ENCODE measurements at regions not wholly inside any gene's neighbourhood (a gene's known extent, or its start where the extent isn't known, plus 50 kb on each side); places are given as distances from the start of the nearest gene placed in this dataset.

DNA sequence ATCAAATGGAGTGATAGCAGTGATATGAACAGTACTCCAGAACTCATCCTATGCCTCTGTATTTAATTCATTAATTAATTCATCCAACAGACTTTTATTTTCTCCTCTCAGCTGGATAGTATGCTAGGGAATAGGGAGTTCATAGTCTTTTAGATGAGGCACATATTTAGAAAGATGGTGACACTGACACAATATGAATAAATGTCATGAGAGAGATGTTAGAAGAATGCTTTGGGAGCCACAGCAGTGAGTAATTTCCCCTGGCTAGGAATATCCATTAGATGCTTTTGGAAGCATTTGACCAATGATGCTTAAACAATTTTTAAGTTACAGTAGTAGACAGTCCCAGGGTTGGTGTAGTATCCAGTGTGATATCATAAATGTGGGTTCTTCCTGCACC, 428.7 kb upstream of the SGCD start:
- DNase-seq (ENCODE audit: extremely low read depth in 1 of 2, low read depth in 1 of 2) = no peak

DNA sequence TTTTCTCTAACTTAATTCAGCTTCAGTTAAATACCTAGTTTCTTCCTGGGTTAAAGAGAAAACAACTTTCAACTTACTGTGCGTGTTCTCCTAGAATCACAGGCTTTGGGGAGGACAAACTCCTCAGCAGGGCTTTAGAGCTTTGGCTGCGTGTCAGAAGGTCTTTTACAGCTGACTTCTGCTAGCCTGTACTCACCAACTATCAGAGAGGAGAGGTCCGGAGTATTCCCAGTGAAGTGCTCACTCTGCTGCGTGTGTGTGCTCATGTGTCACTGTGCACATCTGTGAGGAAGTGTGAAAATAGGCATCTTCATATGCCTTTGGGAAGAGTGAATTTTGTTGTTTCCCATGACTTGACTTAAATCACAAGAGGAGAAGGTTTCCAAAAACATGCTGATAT, 423.2 kb upstream of the SGCD start:
- DNase-seq (ENCODE audit: extremely low read depth in 1 of 2, low read depth in 1 of 2) = no peak

DNA sequence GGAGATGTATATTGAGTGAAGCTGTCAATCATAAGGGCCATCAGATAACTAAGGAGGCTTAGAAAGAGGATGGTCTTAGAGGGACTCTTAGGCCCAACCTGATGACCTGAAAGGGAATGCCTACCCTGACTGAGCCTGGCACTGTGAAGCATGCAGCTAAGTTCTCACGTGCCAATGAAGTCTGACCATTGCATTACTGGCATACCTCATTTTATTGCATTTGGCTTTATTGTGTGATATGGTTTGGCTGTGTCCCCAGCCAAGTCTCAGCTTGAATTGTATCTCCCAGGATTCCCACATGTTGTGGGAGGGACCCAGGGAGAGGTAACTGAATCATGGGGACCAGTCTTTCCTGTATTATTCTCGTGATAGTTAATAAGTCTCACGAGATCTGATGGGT, 421.6 kb upstream of the SGCD start:
- no peak for DNase-seq (ENCODE audit: extremely low read depth in 1 of 2, low read depth in 1 of 2)

DNA sequence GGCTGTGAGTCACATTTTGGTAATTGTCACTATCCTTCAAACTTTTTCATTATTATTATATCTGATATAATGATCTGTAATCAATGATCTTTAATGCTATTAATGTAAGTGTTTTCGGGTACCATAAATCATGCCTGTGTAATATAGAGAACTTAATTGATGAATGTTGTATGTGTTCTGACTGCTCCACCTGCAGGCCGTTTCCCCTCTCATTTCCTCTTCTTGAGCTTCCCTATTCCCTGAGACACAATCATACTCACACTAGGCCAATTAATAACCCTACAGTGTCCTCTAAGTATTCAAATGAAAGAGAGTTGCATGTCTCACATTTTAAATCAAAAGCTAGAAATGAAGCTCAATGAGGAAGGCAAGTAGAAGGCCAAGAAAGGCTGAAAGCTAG, 420.9 kb upstream of the SGCD start:
- DNase-seq (ENCODE audit: extremely low read depth in 1 of 2, low read depth in 1 of 2) = no peak

DNA sequence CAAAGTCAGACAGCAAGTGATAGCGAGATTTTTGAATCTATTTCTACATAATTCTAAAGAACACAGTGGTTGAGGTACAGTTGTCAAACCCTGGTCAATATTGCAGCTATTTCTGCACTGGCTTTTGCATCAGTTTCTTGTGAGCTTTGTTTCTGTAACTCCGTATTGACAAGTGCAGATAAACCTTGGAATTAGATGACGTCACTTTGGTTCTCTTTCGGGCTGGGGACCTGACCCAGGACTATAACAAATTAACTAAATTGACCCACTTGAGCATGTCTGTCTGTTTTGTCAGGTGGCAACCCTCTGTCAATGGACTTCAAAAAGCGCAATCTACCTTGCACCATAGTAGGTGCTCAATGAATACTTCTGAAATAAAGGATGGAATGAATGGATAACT, 418.4 kb upstream of the SGCD start:
- no peak for DNase-seq (ENCODE audit: extremely low read depth in 1 of 2, low read depth in 1 of 2)

DNA sequence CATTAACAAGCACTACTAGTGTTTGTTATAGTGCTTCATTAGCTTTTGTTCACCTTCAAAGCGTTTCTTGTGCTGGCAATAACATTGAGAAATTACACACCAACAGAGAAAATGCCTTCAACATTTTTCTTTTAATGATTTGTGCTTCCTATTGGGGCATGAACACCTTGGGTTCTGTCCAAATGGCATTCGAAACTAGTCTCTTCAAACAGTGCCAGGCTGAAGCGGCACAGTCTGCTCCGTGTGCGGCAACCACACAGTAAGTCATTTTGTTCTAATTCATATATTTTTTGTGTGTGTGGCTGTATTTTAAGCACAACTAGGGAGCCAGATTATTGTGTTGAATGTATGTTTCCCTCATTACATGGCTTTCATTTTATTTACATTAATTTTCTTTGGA, 414.7 kb upstream of the SGCD start:
- no peak for DNase-seq (ENCODE audit: extremely low read depth in 1 of 2, low read depth in 1 of 2)

DNA sequence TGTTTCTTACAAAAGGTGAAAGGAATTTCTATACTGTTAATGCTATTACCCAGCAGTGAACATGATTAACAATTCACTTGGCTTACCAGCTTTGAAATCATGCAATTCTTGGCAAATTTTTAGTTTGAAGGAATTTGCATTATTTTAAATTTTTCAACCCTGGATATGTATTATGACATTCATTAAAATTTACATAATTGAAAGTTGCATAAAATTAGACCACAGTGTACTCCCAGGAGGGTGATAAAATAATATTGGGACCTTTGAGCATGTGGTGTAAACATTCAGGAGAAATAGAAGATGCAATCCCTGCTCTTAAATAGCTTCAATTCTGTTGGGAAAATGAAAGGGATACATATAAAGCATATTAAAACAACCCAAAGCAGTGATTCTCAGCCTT, 412.2 kb upstream of the SGCD start:
- DNase-seq (ENCODE audit: extremely low read depth in 1 of 2, low read depth in 1 of 2) = no peak

DNA sequence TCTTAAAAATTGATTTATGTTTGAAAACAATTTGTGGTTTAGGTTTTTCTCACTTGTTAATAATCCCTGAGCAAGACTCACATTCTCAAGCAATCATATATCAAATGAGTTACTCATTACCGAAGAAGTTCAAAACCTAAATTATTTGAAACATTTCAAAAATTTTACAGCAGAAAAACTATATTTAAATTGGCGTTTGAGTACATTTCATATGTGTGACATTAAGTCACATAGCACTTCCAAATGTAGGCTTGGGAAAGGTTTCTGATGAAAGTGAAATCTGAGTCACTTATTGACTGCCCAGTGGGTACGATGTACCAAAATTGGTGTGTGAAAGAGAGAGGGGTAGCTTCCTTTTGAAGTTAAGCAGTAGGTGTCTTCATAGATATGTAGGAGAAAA, 411.4 kb upstream of the SGCD start:
- no peak for DNase-seq (ENCODE audit: extremely low read depth in 1 of 2, low read depth in 1 of 2)

DNA sequence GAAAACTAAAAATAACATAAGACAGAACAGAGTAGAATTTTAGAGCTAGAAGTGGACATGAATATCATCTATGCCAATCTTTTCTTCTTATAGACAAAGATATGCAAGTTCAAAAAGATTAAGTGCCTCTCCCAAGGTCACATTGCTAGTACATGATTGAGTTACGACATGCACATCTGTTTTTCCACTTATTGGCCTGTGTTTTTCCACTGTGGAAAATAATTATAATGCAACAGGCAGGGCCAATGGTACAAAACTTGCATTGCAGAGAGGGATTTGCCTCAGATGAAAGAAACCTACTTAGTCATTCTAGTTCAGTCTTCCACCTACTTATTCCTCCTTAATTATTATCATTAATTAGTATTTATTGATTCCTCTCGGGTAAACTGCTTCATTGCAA, 407.8 kb upstream of the SGCD start:
- DNase-seq (ENCODE audit: extremely low read depth in 1 of 2, low read depth in 1 of 2) = no peak

DNA sequence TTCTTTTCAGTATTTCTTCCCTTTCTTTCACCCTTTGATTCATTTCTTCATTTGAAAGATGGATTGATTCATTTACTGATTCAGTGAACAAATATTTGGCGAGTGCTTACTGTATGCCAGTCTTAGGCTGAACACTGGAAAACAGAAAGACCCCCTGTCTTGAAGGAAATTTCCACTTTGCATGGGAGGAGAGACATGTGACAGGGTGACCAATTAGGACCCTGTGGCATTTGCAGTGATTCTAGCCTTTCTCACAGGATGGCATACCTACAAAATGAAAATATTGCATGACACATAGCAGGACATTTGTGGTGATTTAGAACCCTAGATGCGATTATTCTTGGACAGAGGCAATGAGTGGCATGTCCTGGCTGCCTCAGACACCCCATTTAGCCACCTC, 407.2 kb upstream of the SGCD start:
- no peak for DNase-seq (ENCODE audit: extremely low read depth in 1 of 2, low read depth in 1 of 2)

DNA sequence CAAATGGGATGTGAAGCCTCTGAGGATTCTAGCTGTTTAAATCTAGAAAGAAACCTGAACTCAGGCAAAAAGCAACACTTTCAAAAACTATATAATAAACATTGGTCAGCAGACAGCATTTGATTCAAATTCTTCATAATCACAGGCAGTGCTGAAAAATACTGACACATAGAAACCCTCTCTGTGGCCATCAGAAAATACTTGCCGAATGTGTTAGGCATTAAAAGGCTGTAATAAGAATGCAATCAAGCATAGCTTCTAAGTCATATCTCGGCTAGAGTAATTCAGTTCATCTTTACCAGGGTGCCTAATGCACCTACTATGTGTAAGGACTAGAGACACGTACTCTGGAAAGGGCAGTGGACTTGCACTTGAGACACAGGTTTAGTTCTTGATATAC, 405.3 kb upstream of the SGCD start:
- no peak for DNase-seq (ENCODE audit: extremely low read depth in 1 of 2, low read depth in 1 of 2)

DNA sequence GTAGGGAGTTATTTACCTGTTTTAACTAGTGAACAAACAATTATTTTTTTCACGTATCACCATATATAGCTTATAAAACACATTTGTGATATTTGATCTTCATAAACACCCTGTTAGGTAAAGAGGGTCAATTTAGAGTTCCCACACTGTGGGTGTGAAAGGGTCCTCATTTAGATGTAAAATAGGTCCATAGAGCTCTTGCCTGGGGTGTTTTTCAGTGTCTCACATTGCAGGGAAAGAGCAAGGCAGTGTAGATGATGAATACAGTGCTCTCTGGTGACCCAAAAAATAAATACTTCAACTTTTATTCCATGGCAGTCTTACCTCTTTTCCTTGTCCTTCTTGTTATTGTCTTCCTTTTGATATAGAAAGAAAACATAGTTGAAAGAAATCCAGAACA, 403.2 kb upstream of the SGCD start:
- DNase-seq (ENCODE audit: extremely low read depth in 1 of 2, low read depth in 1 of 2) = no peak

DNA sequence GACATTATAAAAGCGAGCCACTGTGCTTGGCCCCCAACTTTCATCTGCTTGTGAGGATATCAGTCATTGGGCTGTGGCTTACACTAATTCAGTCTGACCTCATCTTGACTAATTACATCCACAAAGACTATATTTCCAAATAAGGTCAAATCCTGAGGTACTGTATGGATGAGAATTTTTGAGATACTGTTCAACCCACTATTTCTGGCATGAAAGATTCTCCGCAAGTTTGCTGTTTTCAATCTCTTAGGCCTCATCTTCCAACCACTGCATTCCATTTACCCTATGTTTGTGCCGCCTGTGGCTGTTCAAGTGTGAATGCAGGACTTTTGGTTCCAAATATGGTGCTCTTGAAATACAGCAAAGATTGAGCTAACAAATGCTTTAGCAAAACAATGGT, 400.9 kb upstream of the SGCD start:
- no peak for DNase-seq (ENCODE audit: extremely low read depth in 1 of 2, low read depth in 1 of 2)

DNA sequence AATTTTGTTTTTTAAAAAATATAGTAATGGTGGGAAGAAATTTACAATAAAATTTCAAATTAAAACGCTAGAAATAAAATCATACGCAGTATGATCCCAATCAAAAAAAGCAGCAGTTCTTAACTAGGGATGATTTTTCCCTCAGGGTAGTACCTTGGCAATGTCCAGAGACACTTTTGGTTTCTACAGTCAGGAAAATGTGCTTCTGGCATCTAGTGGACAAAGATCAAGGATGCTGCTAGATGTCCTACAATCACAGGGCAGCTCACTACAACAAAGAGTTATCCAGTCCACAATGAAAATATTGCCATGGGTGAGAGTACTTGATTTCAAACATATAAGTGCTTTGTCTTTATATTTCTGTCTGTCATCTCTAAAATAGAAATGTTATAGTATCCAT, 400.2 kb upstream of the SGCD start:
- no peak for DNase-seq (ENCODE audit: extremely low read depth in 1 of 2, low read depth in 1 of 2)

DNA sequence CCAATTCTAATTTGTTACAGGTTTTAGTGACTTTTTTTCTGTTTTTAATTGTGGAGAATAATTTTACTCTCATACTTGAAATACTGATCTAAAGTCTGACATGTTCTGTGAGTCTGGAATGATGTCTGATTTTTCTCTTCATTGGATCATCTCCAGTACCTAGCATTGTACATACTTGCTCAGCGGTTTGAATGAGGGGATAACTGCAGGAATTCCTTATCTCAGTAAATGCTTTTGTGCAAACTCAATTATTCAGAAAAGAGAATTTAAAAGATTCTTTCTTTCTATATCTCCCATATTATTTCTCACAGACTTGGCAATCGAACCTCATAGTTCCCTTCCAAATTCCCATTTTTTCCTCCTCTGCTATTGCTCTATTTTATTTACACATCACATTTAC, 397.9 kb upstream of the SGCD start:
- no peak for DNase-seq (ENCODE audit: extremely low read depth in 1 of 2, low read depth in 1 of 2)

DNA sequence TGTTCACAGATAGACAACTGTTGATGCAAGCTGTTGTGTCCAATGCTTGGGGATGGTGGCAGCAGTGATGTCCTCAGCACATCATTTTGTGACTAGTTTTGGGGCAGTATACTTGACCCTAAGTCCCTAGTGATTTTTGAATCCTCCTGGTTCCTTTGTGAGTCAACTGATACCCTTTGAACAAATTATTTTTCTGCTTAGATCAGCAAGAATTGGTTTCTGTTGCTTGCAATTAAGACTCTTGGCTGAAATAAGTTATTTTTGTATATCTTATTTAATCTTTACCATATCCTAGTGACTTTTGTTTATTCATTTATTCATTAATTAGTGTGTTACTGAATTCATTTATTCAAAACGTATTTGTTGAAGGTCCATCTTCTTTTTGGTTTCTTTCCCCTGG, 392.0 kb upstream of the SGCD start:
- DNase-seq (ENCODE audit: extremely low read depth in 1 of 2, low read depth in 1 of 2) = no peak

DNA sequence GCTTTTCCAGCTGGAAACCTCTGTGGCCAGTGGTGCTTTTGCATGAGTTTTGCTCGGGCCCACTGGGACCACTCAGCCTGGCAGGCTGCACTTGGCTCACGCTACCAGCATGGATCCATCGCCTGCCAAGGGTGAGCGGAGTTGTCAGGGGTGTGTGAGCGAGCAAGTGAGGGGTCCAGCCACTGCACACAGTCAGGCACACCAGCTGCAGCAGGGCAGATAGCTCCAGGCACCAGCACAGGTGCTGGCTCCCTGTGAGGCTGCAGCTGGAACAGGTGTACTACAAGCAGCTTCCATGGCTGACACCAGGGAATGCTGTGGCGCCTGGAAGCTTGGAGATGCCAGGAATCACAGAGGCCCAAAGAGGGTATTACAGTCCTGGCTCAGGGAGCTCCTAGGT, 391.2 kb upstream of the SGCD start:
- no peak for DNase-seq (ENCODE audit: extremely low read depth in 1 of 2, low read depth in 1 of 2)

DNA sequence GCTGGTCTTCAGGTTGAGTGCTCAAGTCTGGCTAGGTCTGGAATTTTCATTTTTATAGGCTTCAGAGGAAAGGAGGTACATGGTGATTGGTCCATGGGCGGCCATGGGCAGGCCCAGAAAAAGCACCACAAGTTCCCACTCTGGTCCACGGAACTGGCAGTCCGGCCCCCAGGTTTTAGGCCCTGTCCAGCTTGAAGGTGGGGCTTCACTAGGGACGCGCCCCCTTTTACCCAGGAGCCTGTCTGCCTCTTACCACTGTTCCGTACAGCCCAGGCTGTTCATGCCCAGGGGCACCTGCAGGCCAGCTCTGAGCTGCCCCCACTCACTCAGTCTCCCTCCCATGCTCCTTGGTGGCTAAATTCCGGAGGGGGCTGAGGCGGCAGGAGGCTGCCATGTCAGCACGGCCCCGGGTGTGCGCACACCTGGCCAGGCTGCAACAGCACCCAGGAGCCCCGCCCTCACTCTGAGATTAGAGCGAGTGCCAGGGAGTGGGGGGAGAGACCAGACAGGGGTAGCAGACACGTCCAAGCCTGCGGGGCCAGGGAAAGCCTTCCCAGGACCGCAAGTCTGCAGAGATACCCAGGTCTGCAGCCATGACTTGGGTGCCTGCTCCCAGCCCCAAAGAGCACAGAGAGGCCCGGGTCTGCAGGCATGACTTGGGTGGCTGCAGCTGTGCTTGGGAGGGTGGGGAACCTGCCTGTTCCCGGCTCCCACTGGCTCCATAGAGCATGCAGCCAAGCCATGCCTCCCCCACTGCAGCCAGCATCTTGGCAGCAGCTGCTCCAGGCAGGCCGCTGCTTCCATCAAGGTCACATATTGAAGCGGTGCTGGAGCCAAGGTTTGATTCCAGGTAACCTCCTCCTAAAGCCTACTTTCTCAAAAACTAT, 390.2 kb upstream of the SGCD start:
- no peak for DNase-seq (ENCODE audit: extremely low read depth in 1 of 2, low read depth in 1 of 2)

DNA sequence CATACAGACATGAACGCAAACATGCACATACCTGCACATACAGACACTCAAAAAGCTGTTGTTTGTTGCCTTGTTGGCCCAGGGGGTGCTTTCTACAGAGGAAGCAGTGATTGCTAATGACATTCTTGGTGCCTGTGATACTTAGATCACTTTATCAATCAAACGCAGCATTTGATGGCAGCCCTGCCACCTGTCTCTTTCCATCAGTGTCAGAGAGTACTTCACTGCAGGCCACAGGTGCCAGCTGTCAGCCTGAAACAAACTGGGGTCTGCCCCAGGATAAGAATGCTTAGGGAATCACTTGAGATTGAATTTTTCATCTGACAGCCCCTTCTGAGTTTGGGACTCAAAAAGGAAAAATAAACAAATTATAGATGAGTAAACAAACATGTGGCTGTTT, 388.9 kb upstream of the SGCD start:
- no peak for DNase-seq (ENCODE audit: extremely low read depth in 1 of 2, low read depth in 1 of 2)

DNA sequence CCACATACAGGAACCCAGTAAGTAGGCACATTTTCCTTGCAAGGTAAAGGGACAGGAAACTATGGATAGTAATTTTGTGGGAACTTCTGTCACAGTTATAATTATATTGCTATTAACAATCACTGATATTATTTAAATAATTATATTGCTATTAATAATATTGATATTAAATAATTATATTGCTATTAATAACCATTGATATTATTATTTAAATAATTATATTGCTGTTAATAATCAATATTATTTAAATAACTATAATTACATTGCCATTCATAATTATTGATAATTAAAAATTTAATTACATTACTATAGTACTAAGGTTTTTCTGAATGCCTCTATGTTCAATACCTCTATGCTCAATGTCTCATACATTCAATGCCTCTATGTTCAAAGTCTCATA, 385.6 kb upstream of the SGCD start:
- DNase-seq (ENCODE audit: extremely low read depth in 1 of 2, low read depth in 1 of 2) = no peak

DNA sequence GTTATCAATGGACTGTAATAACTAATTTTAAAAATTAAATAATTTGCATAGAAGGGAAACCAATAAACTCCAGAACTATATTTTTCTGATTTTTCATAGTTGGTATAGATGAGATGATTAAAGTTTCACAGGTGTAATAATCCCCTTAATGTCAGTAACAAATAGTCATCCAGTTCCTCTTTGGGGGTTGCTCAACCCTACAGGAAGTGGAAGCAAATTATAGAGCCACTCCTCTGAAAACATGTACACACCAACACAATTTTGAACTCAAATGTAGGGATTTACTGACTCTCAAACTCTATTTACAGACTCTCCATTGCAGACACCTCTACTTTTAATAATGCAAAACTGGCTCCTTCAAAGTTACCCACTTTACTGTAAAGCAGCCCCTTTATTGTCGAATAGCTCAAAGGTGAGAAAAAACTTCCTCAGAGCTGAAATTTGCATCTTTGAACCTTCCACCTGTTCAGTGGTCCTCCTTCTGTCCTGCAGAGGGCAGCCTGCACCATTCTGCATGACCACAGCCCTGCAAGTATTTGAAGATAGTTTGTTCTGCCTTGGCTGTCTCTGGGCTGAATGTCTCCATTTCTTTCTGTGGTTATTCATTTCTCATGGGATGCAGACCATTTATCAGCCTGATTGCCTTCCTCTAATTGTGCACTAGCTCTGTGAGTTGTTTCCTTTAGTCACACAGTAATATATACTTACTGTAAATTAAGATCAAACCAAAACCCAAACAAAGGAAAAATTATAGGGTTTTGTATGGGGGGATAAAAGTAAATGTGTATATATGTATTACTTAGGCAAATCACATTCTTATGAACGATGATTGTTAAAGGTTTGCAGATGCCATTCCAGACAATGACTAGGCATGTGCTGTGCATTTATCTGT, 383.2 kb upstream of the SGCD start:
- peak in 1 of 2 donors; percentile 5 for DNase-seq (ENCODE audit: extremely low read depth in 1 of 2, low read depth in 1 of 2)

DNA sequence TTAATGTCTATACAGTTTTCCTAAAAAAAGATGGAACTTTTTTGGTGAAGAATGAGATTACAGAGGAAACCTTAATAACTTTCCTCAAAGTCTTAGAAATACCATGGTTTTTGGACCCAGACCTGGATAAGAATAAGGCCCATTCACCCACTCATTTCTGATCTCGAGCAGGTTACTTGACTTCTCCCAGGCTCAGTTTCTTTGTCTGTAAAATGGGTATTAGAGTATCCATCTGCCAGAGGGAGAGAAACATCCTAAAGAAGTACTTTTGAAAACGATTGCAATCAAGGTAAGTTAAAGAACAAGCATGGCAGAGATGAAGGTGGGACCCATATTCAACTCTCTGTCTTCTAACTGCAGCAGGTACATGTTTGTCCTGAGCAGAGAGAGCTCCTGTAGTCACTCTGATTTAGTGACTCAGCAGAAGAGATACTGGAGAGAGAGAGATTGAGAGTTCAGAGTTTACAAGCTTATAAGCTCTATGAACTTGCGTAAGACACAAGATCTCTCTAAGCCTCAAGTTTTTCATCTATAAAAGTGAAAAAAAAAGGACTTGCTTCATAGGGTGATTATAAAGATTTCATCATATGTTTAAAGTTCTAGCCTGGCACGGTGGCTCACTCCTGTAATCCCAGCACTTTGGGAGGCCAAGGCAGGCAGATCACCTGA, 379.4 kb upstream of the SGCD start:
- DNase-seq (ENCODE audit: extremely low read depth in 1 of 2, low read depth in 1 of 2) = no peak

Data from activated CD8-positive, alpha-beta memory T cell treated with anti-CD3 and anti-CD28 coated beads for 1 hour (primary cell).